Right atrium auricular region (tissue), 2 donors: ENCODE measurements at regions not wholly inside any gene's neighbourhood (a gene's known extent, or its start where the extent isn't known, plus 50 kb on each side); places are given as distances from the start of the nearest gene placed in this dataset.

ENCODE experiments used
- DNase-seq: peaks from one replicate; pipeline ENCODE4 v3.0.0-alpha.2; 2019; ENCODE audit warnings: low spot score
- H3K27ac ChIP-seq, 2 donors: fragments of 200-600 bp; sonication (generic); 1 replicate in 1 of 2; 2 replicates in 1 of 2; pipeline ENCODE4 v1.5.1; 2016 to 2019
- H3K27me3 ChIP-seq, 2 donors: fragments of 200-600 bp; sonication (generic); one replicate each; pipeline versions ENCODE4 v1.5.1 to v1.6.0; 2017 to 2019
- H3K36me3 ChIP-seq: fragments of 200-600 bp; sonication (generic); one replicate; pipeline ENCODE4 v1.5.1; 2016
- H3K4me1 ChIP-seq, 2 donors: fragments of 200-600 bp; sonication (generic); one replicate each; pipeline versions ENCODE4 v1.5.1 to v1.6.0; 2017 to 2019
- H3K4me3 ChIP-seq, 2 donors: fragments of 200-600 bp; sonication (generic); 1 replicate in 1 of 2; 2 replicates in 1 of 2; pipeline ENCODE4 v1.5.1; 2017 to 2019; ENCODE audit warnings: mild to moderate bottlenecking in 1 of 2, moderate library complexity in 1 of 2
- H3K9me3 ChIP-seq, 2 donors: fragments of 200-600 bp; sonication (generic); one replicate each; pipeline ENCODE4 v1.5.1; 2019
- TF ChIP-seq, protein P1 (sequence below), 2 donors: fragments of 200-600 bp; sonication (generic); IDR thresholded peaks; one replicate each; pipeline ENCODE4 v1.5.1; 2019; ENCODE audit warnings: antibody characterized with exemption in 2 of 2

DNA sequence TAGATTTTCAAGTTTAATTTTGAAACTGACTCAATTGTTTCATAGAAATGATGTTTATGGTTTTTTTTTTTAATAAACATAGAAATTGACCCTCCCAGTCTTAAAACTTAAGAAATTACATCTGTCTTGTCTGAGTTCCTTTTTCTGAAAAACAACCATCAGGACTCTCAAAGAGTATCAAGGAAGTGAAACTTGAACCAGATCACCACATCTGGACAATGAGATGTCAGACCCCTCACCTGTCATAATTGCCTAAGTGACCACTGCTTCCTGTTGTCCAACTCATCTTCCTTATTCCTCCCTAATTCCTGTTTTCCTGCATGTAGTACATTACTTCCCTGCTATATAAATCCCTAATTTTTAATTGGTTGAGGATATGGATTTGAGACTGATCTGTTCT, 441.5 kb upstream of the ARHGEF26 start:
- TF ChIP-seq, protein P1, sequence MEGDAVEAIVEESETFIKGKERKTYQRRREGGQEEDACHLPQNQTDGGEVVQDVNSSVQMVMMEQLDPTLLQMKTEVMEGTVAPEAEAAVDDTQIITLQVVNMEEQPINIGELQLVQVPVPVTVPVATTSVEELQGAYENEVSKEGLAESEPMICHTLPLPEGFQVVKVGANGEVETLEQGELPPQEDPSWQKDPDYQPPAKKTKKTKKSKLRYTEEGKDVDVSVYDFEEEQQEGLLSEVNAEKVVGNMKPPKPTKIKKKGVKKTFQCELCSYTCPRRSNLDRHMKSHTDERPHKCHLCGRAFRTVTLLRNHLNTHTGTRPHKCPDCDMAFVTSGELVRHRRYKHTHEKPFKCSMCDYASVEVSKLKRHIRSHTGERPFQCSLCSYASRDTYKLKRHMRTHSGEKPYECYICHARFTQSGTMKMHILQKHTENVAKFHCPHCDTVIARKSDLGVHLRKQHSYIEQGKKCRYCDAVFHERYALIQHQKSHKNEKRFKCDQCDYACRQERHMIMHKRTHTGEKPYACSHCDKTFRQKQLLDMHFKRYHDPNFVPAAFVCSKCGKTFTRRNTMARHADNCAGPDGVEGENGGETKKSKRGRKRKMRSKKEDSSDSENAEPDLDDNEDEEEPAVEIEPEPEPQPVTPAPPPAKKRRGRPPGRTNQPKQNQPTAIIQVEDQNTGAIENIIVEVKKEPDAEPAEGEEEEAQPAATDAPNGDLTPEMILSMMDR (IDR thresholded peaks at IDR 0.05), result no peak
- Histone ChIP-seq H3K36me3 (no peaks in the 10 kb centered on the region), H3K27ac (no peak overlapping the region), H3K9me3 (no peaks in the 10 kb centered on the region), H3K4me1 (no peaks in the 10 kb centered on the region), H3K4me3 (no peak overlapping the region), H3K27me3 (no peaks in the 10 kb centered on the region)
- no peak for DNase-seq

DNA sequence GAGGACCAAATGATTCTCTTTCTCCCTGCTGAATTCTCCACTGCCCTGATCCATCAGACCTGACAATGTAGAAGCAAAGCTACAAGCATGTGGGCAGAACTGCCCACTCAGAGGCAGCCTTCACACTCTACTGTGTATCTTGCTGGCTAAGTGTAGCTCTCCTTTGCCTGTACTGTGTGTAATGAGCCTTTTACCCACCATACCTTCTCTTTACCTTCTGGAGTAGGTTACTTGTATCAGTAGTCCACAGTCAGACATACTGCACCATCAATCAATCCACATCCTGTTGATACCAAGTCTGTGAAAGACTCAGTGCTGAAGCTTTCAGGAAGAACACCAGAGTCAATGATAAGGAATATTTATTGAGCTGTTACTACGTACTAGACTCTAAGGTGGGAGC, 440.7 kb upstream of the ARHGEF26 start:
- TF ChIP-seq, protein P1 (IDR thresholded peaks at IDR 0.05), result no peak
- Histone ChIP-seq H3K4me1 (no peaks in the 10 kb centered on the region), H3K36me3 (no peaks in the 10 kb centered on the region), H3K27ac (no peak overlapping the region), H3K27me3 (no peaks in the 10 kb centered on the region), H3K9me3 (no peaks in the 10 kb centered on the region), H3K4me3 (no peak overlapping the region)
- DNase-seq, result no peak

DNA sequence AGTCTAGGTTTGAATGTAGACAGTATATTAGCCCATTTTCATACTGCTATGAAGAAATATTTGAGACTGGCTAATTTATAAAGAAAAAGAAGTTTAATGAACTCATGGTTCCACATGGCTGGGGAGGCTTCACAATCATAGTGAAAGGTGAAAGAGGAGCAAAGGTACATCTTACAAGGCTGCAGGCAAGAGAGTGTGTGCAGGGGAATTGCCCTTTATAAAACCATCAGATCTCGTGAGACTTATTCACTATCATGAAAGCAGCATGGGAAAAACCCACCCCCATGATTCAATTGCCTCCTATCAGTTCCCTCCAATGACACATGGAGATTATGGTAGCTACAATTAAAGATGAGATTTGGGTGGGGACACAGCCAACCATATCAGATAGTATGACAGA, 440.1 kb upstream of the ARHGEF26 start:
- TF ChIP-seq, protein P1 (IDR thresholded peaks at IDR 0.05), result no peak

GRCh38 chr3:153688301-153689120, 432.7 kb upstream of the ARHGEF26 start:
- Histone ChIP-seq H3K27me3 (no peaks in the 10 kb centered on the region), H3K9me3 (no peaks in the 10 kb centered on the region), H3K4me3 (no peak overlapping the region), H3K27ac (no peak overlapping the region), H3K4me1 (no peaks in the 10 kb centered on the region), H3K36me3 (no peaks in the 10 kb centered on the region)
- DNase-seq, result no peak
- TF ChIP-seq, protein P1 (IDR thresholded peaks at IDR 0.05), result no peak

More for the DNA sequence above, 440.1 kb upstream of the ARHGEF26 start:
- H3K4me1 ChIP-seq, result no peaks in the 10 kb centered on the region
- no peak overlapping the region for H3K27ac ChIP-seq
- H3K27me3 ChIP-seq, result no peaks in the 10 kb centered on the region
- DNase-seq, result no peak
- no peaks in the 10 kb centered on the region for H3K9me3 ChIP-seq
- H3K4me3 ChIP-seq, result no peak overlapping the region
- H3K36me3 ChIP-seq, result no peaks in the 10 kb centered on the region

GRCh38 chr3:153693207-153693606, 428.0 kb upstream of the ARHGEF26 start:
- H3K27ac ChIP-seq, result no peak overlapping the region
- H3K4me1 ChIP-seq, result no peaks in the 10 kb centered on the region
- no peak for DNase-seq
- H3K36me3 ChIP-seq, result no peaks in the 10 kb centered on the region
- TF ChIP-seq, protein P1 (IDR thresholded peaks at IDR 0.05), result no peak
- H3K9me3 ChIP-seq, result no peaks in the 10 kb centered on the region
- H3K4me3 ChIP-seq, result no peak overlapping the region
- no peaks in the 10 kb centered on the region for H3K27me3 ChIP-seq

GRCh38 chr3:153702106-153702505, 419.1 kb upstream of the ARHGEF26 start:
- Histone ChIP-seq H3K36me3 (no peaks in the 10 kb centered on the region), H3K4me1 (no peaks in the 10 kb centered on the region), H3K4me3 (no peak overlapping the region), H3K27ac (no peak overlapping the region), H3K27me3 (no peaks in the 10 kb centered on the region), H3K9me3 (no peaks in the 10 kb centered on the region)
- DNase-seq, result no peak
- TF ChIP-seq, protein P1 (IDR thresholded peaks at IDR 0.05), result no peak
